GM12891 (cell line): ENCODE measurements at regions not wholly inside any gene's neighbourhood (a gene's known extent, or its start where the extent isn't known, plus 50 kb on each side); places are given as distances from the start of the nearest gene placed in this dataset.

Experiments
- PAX5 ChIP-seq: IDR thresholded peaks from 2 replicates; pipeline ENCODE4 v1.6.1; 2011; ENCODE audit warnings: low read length, moderate library complexity, mild to moderate bottlenecking; ENCODE audit not compliant: insufficient read depth, severe bottlenecking
- POLR2AphosphoS5 ChIP-seq: IDR thresholded peaks from 2 replicates; pipeline ENCODE4 v1.6.1; 2011; ENCODE audit warnings: low read depth, low read length, control low read depth
- TAF1 ChIP-seq: IDR thresholded peaks from 2 replicates; pipeline ENCODE4 v1.6.1; 2011; ENCODE audit warnings: low read depth, low read length, control low read depth

GRCh38 chr9:116102596-116102995 lies 51.0 kb upstream of the PAPPA start:
- TF ChIP-seq POLR2AphosphoS5 (no peak), PAX5 (no peak), TAF1 (no peak)
